Testis (tissue), 2 donors: ENCODE measurements at regions not wholly inside any gene's neighbourhood (a gene's known extent, or its start where the extent isn't known, plus 50 kb on each side); places are given as distances from the start of the nearest gene placed in this dataset.

Source experiments
- POLR2A ChIP-seq: fragments of 450-650 bp; IDR thresholded peaks from one replicate; pipeline ENCODE4 v1.6.1; 2017; ENCODE audit warnings: antibody characterized with exemption, mild to moderate bottlenecking, moderate library complexity
- TF ChIP-seq, protein P1 (sequence below), 3 experiments: fragments of 450-650 bp in 2 of 3; fragments of 200-600 bp in 1 of 3; sonication (generic) in 1 of 3; IDR thresholded peaks; one replicate each; pipeline ENCODE4 v1.5.1; 2016 to 2019; ENCODE audit warnings: antibody characterized with exemption in 3 of 3, mild to moderate bottlenecking in 2 of 3, moderate library complexity in 1 of 3

- TF ChIP-seq, protein P1, sequence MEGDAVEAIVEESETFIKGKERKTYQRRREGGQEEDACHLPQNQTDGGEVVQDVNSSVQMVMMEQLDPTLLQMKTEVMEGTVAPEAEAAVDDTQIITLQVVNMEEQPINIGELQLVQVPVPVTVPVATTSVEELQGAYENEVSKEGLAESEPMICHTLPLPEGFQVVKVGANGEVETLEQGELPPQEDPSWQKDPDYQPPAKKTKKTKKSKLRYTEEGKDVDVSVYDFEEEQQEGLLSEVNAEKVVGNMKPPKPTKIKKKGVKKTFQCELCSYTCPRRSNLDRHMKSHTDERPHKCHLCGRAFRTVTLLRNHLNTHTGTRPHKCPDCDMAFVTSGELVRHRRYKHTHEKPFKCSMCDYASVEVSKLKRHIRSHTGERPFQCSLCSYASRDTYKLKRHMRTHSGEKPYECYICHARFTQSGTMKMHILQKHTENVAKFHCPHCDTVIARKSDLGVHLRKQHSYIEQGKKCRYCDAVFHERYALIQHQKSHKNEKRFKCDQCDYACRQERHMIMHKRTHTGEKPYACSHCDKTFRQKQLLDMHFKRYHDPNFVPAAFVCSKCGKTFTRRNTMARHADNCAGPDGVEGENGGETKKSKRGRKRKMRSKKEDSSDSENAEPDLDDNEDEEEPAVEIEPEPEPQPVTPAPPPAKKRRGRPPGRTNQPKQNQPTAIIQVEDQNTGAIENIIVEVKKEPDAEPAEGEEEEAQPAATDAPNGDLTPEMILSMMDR (IDR thresholded peaks at IDR 0.05) = no peak
- TF ChIP-seq POLR2A = no peak
Observed at GRCh38 chr5:63286724-63287123, 675.5 kb downstream of the HTR1A start.
